NCI-H774 (cell line): ENCODE measurements at regions not wholly inside any gene's neighbourhood (a gene's known extent, or its start where the extent isn't known, plus 50 kb on each side); places are given as distances from the start of the nearest gene placed in this dataset.

Experiments
- DNase-seq: peaks from one replicate; lab custom pipeline; 2025; lab: John Stamatoyannopoulos, UW

DNA sequence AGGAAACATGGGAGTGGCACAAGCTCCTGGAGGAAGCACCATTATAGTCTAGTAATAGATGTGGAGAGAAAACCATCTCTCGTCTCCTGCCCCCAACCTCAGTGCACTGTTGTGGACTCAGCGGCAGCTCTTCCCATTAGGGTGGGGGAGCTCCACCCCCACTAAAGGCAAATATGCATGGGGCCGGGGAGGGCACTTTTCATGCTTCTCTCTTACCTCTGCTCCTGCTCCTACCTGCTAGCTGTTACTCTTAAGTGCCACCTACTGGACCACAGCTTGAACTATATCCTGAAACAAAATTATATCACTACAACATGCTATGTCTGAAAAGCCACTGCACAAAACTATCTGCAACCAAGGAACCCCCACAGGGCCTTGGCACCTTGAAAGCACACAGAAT lies 112.6 kb upstream of the DACH1 start:
- DNase-seq = no peak

DNA sequence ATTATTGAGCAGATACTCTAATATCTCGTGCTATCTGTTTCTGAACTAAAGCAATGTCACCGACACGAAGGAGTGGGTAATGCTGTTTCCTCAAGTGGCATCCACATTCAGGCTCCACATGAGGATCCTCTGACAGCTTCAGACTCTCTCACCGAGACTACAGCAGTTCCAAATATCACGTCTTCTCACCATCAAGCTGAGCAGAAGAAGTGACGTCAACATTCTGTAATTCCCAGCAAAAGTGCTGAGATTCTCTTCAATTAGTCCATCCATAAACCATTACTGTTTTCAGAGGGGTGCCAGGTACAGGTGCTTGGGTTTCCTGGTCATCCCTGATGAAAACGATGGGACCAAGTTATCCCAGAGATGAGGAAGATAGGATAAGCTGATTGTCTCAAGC lies 110.0 kb upstream of the DACH1 start:
- DNase-seq = no peak

DNA sequence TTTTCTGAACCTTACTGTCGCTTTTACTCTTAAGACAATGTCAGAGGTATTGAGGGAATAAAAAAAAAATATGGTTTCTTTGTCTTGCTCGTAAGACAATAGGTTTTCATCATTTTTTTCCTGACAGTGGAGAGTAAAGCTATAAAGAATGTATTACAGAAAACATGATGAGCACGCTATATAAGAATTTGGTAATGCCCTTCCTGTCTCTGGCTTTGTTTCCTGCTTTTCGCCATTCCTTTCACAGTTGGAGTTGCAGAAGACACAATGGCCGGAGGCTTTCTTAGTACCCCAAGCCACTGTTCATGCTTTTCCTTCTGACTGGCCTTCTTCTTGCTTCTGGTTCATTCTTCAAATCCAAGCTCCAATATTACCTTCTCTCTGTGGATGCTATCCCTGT lies 101.0 kb upstream of the DACH1 start:
- no peak for DNase-seq

DNA sequence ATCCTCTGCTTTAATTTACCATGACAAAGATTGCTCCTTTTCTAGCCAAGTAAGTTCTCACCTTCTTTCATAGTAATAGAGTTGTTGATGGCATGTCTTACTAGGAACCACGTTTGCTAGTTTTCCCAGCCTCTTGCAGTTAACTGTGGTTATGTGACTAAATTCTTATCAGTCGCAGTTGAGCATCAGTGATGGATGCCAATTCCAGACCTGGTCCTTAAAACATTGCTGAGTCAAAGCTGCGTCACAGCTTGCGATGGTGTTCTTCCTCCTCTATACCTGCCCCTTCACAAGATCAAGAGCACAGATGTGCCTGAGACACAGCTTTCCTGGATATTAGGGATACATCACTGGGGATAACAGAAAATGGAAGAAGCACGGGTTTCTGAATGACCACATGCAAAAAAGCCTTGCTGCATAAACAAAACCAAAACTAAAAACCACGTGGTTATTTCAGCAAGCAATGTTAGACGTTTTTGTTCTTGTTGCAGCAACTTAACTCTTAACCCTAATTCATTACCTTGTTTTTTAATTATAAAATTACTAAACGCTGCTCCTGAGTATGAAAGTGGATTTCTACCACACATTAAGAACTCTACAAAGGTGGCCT lies 97.6 kb upstream of the DACH1 start:
- no peak for DNase-seq

DNA sequence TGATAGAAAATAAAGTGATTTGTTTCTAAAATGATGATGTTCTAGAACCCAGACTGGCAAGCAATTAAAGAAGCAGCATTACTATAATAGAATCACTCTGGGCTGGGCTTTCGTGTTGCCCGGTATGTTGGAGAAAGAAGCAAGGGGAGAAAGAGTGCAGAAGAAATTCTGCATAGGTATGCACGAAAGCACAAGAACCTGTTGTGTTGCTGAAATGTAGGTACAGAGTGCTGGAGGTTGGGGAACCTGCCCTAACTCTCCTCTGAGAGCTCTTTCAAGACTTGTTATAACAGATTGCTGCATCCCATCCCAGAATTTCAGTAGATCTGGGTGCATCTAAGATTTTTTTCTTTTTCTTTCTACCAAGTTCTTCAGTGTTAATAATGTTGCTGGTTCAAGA lies 95.7 kb upstream of the DACH1 start:
- DNase-seq = no peak

DNA sequence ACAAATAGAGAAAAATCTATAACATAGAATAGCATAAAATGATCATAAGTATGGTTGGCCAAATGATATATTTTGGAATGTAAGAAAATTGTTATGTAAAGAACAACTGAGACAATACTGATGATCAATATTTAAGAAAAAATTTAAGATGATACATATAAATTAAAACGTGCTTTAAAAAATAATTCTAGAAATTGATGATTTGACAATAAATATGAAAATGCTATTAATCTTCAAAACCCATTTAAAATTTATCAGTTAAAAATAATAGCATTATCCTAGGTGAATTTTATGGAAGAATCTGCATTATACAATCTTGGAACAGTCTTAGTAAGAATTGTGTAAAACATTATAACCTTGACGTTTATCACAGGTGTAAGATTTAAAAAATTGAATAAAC lies 95.1 kb upstream of the DACH1 start:
- no peak for DNase-seq

DNA sequence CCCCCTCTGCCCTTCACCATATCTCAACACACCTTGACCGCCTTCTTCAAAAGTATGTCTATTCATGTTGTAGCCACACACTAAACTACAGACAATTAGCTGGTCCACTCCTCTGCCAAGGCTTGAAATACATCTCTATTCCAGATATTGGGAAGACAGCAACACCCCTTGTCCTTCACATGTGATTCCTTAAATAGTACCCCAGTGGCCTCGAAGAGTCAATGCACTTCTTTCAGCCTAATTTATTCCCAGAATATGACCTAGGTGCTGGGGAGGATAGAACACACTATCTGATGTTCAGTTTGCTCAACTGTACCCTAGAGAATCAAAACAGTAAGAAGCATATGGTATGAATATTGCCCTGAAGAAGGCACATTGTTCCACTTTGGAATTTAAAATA lies 82.4 kb upstream of the DACH1 start:
- DNase-seq = no peak

DNA sequence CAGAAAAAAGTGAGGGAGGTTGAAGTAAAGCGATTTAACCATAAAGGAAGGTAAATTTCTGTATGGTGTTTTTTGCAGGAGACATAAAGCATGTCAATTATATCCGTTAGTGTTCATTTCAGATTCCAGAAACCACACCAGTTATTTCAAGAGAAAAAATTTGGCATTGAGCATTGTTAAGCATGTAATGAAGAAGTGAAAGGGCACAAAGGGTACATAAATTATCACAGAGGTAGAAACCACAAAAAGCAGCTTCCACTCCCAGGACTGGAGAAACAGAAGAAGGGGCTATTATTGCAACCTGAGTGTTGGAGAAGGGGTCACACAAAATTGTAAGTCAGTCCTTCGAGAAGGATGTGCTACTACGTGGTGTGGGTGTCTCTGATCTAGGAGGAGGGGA lies 72.2 kb upstream of the DACH1 start:
- DNase-seq = no peak

DNA sequence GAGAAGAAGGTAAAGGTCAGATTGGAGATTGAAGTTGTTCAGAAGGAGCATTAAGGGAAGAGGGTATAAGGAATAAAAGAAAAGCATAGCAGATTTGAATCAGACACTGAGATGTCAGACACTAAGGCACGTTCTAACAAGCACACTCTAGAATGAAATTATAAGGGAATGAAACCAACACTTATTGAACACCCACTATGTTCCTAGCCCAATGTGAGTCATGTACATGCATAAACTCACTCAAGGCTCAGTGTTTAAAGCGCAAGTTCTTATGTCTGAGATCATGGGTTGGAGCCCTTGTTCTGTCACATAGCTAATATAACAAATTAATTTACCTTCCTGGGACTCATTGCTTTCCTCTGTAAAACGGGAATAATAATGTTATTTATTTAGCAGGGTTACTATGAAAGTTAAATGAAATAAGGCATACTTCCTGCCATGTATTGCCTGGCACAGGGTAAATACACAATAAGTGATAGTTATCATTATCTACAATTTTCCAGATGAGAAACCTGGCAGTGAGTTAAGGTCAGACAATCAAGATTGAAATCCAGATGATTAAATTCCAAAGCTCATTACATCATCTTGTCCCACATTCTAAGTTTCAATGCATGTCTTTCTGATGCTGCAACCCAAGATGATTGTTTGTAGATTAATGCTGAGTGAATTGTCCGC lies 68.3 kb upstream of the DACH1 start:
- DNase-seq = no peak

DNA sequence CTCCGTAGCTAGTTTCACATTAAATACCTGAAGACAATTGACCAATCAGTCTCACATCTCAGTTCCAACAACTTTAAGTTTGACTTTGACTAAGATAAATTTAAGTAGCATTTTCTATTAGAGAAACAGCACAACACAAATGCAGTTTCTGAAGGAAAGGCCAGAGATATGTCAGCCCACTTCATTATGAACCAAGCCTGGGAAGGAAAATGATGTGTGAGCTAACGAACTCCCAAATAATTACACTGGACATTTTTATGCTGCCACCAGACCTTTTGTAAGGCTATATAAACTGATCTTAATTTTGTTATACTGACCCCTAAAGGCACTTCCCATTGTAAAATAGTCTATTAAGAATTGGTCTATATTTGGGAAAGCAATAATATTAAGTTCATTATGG lies 57.9 kb upstream of the DACH1 start:
- no peak for DNase-seq

DNA sequence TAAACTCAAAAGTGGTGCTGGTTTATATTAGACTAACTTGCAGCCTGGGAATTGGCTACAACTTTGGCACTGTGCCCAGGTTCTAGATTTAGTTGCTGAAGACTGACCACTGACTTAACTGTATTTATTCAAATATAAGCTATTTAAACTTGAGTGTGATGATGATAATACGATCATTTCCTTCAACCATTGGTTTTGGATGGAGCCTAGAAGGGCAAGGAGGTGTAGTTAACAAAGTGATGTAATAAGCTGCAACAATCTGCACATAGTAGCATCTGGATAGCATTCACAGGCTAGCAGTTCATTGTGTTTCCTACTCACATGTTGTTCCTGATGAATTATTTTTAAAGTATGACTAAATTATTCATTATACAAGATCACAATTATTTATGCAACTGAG lies 55.2 kb upstream of the DACH1 start:
- no peak for DNase-seq
